HG03108 (cell line): ENCODE measurements at regions not wholly inside any gene's neighbourhood (a gene's known extent, or its start where the extent isn't known, plus 50 kb on each side); places are given as distances from the start of the nearest gene placed in this dataset.
"Not testable (repeated sequence)": the region's sequence is repeated elsewhere in the genome, so short reads cannot be mapped to it uniquely, and the experiment has no call there.

Experiments
- ATAC-seq: cut with Tn5 transposase; IDR thresholded peaks from one replicate; pipeline ENCODE4 v1.9.1; 2021; ENCODE audit warnings: moderate library complexity; ENCODE audit not compliant: unreplicated experiment

- ATAC-seq: no peak
Measured at GRCh38 chr6:86619428-86619827, 317.9 kb upstream of the HTR1E start.

- ATAC-seq: no peak
Measured at GRCh38 chr6:86615299-86615698, 322.0 kb upstream of the HTR1E start.

GRCh38 chr6:86609549-86610388 is 327.6 kb upstream of the HTR1E start:
- ATAC-seq: no peak

GRCh38 chr6:86603364-86603763 is 334.0 kb upstream of the HTR1E start:
- not testable (repeated sequence) for ATAC-seq

GRCh38 chr6:86602093-86602492 is 335.2 kb upstream of the HTR1E start:
- not testable (repeated sequence) for ATAC-seq

GRCh38 chr6:86598969-86599368 is 338.4 kb upstream of the HTR1E start:
- ATAC-seq: not testable (repeated sequence)

- no peak for ATAC-seq
Measured at GRCh38 chr6:86595641-86596040, 341.7 kb upstream of the HTR1E start.

- ATAC-seq: no peak
Measured at GRCh38 chr6:86586195-86586594, 351.1 kb upstream of the HTR1E start.

GRCh38 chr6:86581833-86582232 is 355.5 kb upstream of the HTR1E start:
- no peak for ATAC-seq

GRCh38 chr6:86563197-86563596 is 374.1 kb upstream of the HTR1E start:
- ATAC-seq: no peak

GRCh38 chr6:86558318-86558717 is 379.0 kb upstream of the HTR1E start:
- no peak for ATAC-seq

GRCh38 chr6:86537292-86537861 is 400.0 kb upstream of the HTR1E start:
- ATAC-seq: no peak

- no peak for ATAC-seq
Measured at GRCh38 chr6:86536121-86536520, 401.2 kb upstream of the HTR1E start.

GRCh38 chr6:86535100-86535499 is 402.2 kb upstream of the HTR1E start:
- ATAC-seq: no peak

- no peak for ATAC-seq
Measured at GRCh38 chr6:86529635-86530034, 407.7 kb upstream of the HTR1E start.

GRCh38 chr6:86526238-86526637 is 411.1 kb upstream of the HTR1E start:
- no peak for ATAC-seq

GRCh38 chr6:86516087-86516486 is 421.2 kb upstream of the HTR1E start:
- no peak for ATAC-seq

- ATAC-seq: no peak
Measured at GRCh38 chr6:86511962-86512361, 425.4 kb upstream of the HTR1E start.

GRCh38 chr6:86508230-86508629 is 429.1 kb upstream of the HTR1E start:
- ATAC-seq: no peak

- ATAC-seq: no peak
Measured at GRCh38 chr6:86502497-86502896, 434.8 kb upstream of the HTR1E start.

- no peak for ATAC-seq
Measured at GRCh38 chr6:86500035-86500434, 437.3 kb upstream of the HTR1E start.

- ATAC-seq: not testable (repeated sequence)
Measured at GRCh38 chr6:86489042-86489441, 448.3 kb upstream of the HTR1E start.
